ENCODE measurements at regions not wholly inside any gene's neighbourhood (a gene's known extent, or its start where the extent isn't known, plus 50 kb on each side); places are given as distances from the start of the nearest gene placed in this dataset.
"Not testable (repeated sequence)": the region's sequence is repeated elsewhere in the genome, so short reads cannot be mapped to it uniquely, and the experiment has no call there.

DNA sequence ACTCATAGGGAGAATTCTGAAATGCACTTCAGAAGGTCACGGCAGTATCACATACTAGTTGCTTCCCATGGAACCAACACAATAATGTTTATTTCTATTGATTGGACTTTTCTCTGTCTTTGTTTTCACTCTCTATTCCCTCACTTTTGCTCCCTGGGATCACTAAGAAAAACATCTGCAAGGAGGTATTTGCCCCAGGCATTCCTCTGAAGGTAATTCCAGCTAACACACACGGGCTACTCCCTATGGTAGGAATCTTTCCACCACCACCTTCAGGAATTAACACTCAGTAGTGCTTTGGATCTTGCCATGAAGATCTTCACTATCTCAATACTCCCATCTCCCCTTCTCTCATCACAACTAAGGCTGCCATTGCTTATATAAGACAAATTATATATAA is 353.3 kb downstream of the DSC3 start:
- H3K27ac ChIP-seq = no peak overlapping the region
- TF ChIP-seq ZFX (IDR thresholded peaks at IDR 0.05) (no peak), CTCF (conservative IDR thresholded peaks at IDR 0.05) (no peak)

DNA sequence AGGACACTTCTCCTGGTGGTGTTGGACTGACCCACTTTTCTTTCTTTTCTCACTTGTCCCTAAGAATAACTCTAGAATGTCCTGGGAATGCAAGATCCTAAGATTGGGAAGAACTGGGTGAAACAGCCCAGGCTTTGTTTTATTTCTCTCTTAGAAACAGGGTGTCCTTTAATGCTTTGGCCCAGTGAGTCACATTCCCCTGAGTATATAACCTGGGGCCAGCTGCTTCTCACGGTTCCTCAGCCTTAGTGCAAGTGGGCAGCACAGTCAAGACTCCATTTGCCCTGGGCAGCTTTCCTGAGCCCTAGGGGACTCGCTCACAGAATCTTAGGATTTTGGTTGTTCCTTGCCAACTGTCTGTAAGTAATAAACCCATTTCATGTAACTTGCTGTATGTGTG is 355.0 kb downstream of the DSC3 start:
- no peak for TF ChIP-seq ZFX (IDR thresholded peaks at IDR 0.05)
- TF ChIP-seq CTCF (conservative IDR thresholded peaks at IDR 0.05) = no peak
- H3K27ac ChIP-seq = no peak overlapping the region

DNA sequence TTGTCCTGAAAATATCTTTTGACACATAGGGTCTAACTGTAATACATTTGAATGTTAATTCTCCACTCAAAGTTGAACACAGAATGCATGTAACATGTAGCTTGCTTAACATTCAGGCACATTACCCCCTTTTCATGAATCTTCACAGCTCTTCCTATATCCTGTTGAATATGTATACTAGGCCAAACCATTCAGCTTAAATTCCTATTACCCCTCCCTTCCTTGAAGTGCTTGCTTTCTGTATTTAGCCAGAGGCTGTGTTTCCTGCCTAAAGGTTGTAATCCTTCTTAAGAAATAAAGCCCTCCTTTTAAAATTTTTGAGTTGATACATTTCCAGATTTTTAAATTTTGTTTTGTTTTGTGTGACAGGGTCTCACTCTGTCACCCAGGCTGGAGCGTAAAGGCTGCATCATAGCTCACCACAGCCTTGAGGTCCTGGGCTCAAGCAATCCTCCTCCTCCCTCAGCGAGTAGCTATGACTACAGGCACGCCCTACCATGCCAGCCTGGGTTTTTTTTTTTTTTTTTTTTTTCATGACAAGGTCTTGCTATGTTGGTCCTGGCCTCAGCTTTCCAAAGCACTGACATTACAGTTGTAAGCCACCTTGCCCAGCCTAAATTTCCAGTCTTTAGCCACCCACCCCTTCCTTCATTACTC is 357.6 kb downstream of the DSC3 start:
- no peak overlapping the region for H3K27ac ChIP-seq
- TF ChIP-seq CTCF (conservative IDR thresholded peaks at IDR 0.05) = no peak
- TF ChIP-seq ZFX (IDR thresholded peaks at IDR 0.05) = no peak

DNA sequence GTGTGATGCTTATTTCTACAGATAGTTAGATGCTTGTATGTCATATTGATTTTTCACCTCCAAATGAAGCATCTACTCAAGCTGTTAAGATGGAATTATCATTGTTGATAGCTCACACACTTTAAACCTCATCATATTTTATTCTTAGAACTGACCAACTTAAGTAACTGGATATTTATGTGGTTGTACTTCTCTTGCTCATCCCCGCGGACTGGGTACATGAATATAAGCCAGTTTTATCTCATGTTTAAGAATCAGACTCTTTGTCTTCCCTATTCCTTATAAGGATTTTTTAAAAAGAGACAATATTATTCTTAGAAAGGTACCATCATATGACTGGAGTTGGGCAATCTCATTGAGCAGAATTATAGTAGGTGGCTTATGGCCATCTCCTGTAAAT is 358.7 kb downstream of the DSC3 start:
- no peak for TF ChIP-seq CTCF (conservative IDR thresholded peaks at IDR 0.05)
- TF ChIP-seq ZFX (IDR thresholded peaks at IDR 0.05) = no peak
- no peak overlapping the region for H3K27ac ChIP-seq

GRCh38 chr18:30682672-30683071 is 359.9 kb downstream of the DSC3 start:
- no peak for TF ChIP-seq ZFX (IDR thresholded peaks at IDR 0.05)
- no peak for TF ChIP-seq CTCF (conservative IDR thresholded peaks at IDR 0.05)

GRCh38 chr18:30679285-30679930 is 363.1 kb downstream of the DSC3 start:
- H3K27ac ChIP-seq = no peak overlapping the region
- TF ChIP-seq ZFX (IDR thresholded peaks at IDR 0.05) (no peak), CTCF (conservative IDR thresholded peaks at IDR 0.05) (no peak)

More at GRCh38 chr18:30682672-30683071, 359.9 kb downstream of the DSC3 start:
- H3K27ac ChIP-seq = no peak overlapping the region

DNA sequence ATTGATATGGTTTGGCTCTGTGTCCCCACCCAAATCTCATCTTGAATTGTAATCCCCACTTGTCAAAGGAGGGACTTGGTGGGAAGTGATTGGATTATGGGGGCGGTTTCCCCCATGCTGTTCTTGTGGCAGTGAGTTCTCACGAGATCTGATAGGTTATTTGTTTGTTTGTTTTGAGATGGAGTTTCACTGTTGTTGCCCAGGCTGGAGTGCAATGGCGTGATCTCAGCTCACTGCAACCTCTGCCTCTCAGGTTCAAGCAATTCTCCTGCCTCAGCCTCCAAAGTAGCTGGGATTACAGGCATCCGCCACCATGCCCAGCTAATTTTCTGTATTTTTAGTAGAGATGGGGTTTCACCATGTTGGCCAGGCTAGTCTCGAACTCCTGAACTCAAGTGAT is 364.7 kb downstream of the DSC3 start:
- H3K27ac ChIP-seq = not testable (repeated sequence)

GRCh38 chr18:30676053-30676480 is 366.5 kb downstream of the DSC3 start:
- TF ChIP-seq ZFX (IDR thresholded peaks at IDR 0.05) (no peak), CTCF (conservative IDR thresholded peaks at IDR 0.05) (no peak)
- no peak overlapping the region for H3K27ac ChIP-seq
